ENCODE measurements at regions not wholly inside any gene's neighbourhood (a gene's known extent, or its start where the extent isn't known, plus 50 kb on each side); places are given as distances from the start of the nearest gene placed in this dataset.
"Not testable (repeated sequence)": the region's sequence is repeated elsewhere in the genome, so short reads cannot be mapped to it uniquely, and the experiment has no call there.

- DNase-seq (no peak), ATAC-seq (no peak)
- no peaks in the 10 kb centered on the region for H3K36me3 ChIP-seq
- no peaks in the 10 kb centered on the region for H3K27me3 ChIP-seq (ENCODE audit: low read depth)
- no peaks in the 10 kb centered on the region for H3K4me1 ChIP-seq
- H3K4me3 ChIP-seq: no peak overlapping the region
- intact Hi-C loops (cut with DNase I): no loop called here
- TF ChIP-seq, protein P1, sequence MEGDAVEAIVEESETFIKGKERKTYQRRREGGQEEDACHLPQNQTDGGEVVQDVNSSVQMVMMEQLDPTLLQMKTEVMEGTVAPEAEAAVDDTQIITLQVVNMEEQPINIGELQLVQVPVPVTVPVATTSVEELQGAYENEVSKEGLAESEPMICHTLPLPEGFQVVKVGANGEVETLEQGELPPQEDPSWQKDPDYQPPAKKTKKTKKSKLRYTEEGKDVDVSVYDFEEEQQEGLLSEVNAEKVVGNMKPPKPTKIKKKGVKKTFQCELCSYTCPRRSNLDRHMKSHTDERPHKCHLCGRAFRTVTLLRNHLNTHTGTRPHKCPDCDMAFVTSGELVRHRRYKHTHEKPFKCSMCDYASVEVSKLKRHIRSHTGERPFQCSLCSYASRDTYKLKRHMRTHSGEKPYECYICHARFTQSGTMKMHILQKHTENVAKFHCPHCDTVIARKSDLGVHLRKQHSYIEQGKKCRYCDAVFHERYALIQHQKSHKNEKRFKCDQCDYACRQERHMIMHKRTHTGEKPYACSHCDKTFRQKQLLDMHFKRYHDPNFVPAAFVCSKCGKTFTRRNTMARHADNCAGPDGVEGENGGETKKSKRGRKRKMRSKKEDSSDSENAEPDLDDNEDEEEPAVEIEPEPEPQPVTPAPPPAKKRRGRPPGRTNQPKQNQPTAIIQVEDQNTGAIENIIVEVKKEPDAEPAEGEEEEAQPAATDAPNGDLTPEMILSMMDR (IDR thresholded peaks at IDR 0.05): no peak
- no peaks in the 10 kb centered on the region for H3K9me3 ChIP-seq
- no peak overlapping the region for H3K27ac ChIP-seq
Observed at GRCh38 chr18:78431606-78432005, 548.0 kb upstream of the SALL3 start.

DNA sequence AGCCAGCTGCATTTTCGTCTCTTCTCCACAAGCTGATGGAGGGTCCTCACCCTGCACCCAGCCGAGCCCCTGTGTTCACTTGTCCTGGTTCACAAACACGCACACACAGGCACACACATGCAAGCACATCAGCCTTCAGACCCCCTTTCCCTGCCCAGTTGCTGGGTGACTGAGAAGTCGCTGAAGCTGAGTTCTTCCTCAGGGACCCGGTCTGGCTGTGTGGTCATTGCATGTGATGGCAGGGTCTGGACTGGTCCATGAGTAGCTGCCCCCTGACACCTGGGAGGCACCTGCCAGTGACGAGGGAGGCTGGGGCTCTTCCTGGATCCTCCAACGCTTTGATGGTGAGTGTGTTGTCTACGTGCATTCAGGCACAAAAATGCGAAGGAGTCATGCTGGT lies 546.1 kb upstream of the SALL3 start:
- TF ChIP-seq, protein P1 (IDR thresholded peaks at IDR 0.05): no peak
- H3K27me3 ChIP-seq (ENCODE audit: low read depth): no peaks in the 10 kb centered on the region
- H3K27ac ChIP-seq: no peak overlapping the region
- no peak overlapping the region for H3K4me3 ChIP-seq
- H3K9me3 ChIP-seq: no peaks in the 10 kb centered on the region
- intact Hi-C loops (cut with DNase I): no loop called here
- ATAC-seq (no peak), DNase-seq (no peak)
- no peaks in the 10 kb centered on the region for H3K36me3 ChIP-seq
- H3K4me1 ChIP-seq: no peaks in the 10 kb centered on the region

DNA sequence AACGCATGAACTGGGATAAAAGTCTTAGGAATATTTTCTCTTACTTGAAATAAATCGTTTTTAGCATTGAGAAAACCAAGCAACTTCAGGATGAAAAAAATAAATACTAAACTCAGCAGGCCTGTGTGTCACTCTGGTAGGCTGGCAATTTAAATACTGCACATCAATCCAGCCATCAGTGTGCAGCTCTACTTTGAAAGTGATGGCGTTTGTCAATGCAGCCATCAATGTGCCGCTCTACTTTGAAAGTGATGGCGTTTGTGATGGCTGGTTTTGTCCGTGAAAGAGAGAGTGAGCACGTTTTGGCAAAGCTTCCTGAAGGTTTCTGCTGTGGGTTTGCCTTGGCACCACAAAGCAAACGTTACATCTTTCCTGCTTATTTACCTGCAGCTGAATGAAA lies 543.5 kb upstream of the SALL3 start:
- Histone ChIP-seq H3K4me1 (no peaks in the 10 kb centered on the region), H3K27ac (no peak overlapping the region), H3K9me3 (no peaks in the 10 kb centered on the region), H3K4me3 (no peak overlapping the region), H3K36me3 (no peaks in the 10 kb centered on the region), H3K27me3 (ENCODE audit: low read depth) (no peaks in the 10 kb centered on the region)
- intact Hi-C loops (cut with DNase I): no loop called here
- no peak for DNase-seq
- ATAC-seq: no peak
- TF ChIP-seq, protein P1 (IDR thresholded peaks at IDR 0.05): no peak

- H3K9me3 ChIP-seq; DNase-seq; H3K27me3 ChIP-seq (ENCODE audit: low read depth); H3K4me3 ChIP-seq; H3K27ac ChIP-seq; H3K4me1 ChIP-seq; intact Hi-C loops (cut with DNase I); H3K36me3 ChIP-seq; ATAC-seq: not testable (repeated sequence)
Observed at GRCh38 chr18:78438235-78438634, 541.4 kb upstream of the SALL3 start.

DNA sequence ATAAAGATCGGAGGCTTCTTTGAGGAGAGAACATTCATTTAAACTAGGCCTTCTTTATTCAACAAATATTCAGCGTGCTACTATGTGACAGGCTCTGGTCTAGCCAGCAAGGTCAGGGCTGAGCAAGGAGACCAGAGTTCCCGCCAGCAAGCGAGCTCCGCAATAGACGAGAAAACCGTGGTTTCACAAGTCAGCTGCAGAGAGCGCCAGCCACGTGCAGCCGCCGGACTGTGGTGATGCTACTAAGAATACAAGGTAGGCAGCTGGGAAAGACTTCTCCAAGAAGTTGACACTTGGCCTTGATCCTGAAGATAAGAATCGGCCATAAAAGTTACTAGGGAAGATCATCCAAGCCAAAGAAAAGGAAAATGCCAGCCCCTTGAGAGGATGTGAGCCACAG lies 533.7 kb upstream of the SALL3 start:
- Histone ChIP-seq H3K9me3 (no peaks in the 10 kb centered on the region), H3K4me1 (no peaks in the 10 kb centered on the region), H3K36me3 (no peaks in the 10 kb centered on the region), H3K4me3 (no peak overlapping the region), H3K27ac (no peak overlapping the region), H3K27me3 (ENCODE audit: low read depth) (no peaks in the 10 kb centered on the region)
- TF ChIP-seq, protein P1 (IDR thresholded peaks at IDR 0.05): no peak
- DNase-seq (no peak), ATAC-seq (no peak)
- intact Hi-C loops (cut with DNase I): no loop called here

- Histone ChIP-seq H3K9me3 (no peaks in the 10 kb centered on the region), H3K4me3 (no peak overlapping the region), H3K4me1 (no peaks in the 10 kb centered on the region), H3K36me3 (no peaks in the 10 kb centered on the region), H3K27ac (no peak overlapping the region), H3K27me3 (ENCODE audit: low read depth) (no peaks in the 10 kb centered on the region)
- DNase-seq: no peak
- intact Hi-C loops (cut with DNase I): no loop called here
- TF ChIP-seq, protein P1 (IDR thresholded peaks at IDR 0.05): no peak
- no peak for ATAC-seq
Observed at GRCh38 chr18:78447211-78447610, 532.4 kb upstream of the SALL3 start.

All from lower lobe of right lung (tissue), 2 donors.